ENCODE measurements at regions not wholly inside any gene's neighbourhood (a gene's known extent, or its start where the extent isn't known, plus 50 kb on each side); places are given as distances from the start of the nearest gene placed in this dataset.

DNA sequence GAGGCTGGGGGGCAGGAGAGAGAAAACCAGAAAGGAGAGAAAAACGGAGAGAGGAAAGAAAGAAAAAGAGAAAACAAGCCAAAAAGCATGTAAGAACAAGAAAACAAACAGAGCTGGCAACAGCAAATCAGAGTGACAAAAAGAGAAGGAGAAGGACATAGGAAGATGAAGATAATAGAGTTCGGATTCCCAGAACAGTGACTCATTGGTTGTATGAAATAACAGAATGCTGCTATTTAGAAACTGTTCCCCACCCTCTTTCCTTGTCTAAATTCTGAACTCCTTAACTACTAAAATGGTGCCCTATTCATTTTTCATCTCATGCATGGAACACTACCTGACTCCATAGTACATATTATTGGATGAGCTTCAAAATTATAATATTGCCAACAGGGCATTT lies 317.4 kb downstream of the C11orf87 start:
- DNase-seq (ENCODE audit: low read depth): no peak

DNA sequence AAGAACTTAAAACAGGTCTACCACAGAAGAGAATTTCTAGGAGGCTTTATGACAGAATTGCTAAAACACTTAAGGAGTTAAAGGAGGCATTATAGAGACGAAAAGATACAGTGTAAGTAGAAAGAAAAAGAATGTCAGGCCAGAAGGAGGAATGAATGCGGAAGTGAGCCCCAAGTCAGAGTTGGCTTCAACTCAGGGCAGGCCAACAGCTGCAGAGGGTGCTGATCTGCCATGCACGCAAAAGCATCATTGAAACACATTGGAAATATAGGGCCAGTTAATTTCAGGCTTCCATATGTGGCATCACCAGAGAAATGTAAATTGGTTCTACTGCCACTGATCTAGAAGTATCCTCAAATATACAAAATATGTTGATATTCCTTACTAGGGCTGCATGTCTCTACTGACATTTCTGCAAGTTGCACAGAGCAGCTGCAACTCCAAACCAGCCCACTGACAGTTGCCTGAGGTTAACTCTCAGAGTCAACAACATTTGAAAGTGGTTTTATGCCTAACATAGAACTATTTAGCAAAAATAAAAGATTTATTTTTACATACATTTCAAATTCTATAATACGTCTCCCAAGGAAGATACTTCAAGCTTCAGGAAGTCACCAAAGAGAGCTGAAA lies 324.1 kb downstream of the C11orf87 start:
- DNase-seq (ENCODE audit: low read depth): no peak
- FAIRE-seq: peak; percentile 28
- peaks cover 2% of the 10 kb centered on the region for H3K27me3 ChIP-seq (ENCODE audit: control insufficient read depth, insufficient read depth, low read length)
- H3K4me3 ChIP-seq (ENCODE audit: low read depth, low read length): no peak overlapping the region
- TF ChIP-seq, protein P1, sequence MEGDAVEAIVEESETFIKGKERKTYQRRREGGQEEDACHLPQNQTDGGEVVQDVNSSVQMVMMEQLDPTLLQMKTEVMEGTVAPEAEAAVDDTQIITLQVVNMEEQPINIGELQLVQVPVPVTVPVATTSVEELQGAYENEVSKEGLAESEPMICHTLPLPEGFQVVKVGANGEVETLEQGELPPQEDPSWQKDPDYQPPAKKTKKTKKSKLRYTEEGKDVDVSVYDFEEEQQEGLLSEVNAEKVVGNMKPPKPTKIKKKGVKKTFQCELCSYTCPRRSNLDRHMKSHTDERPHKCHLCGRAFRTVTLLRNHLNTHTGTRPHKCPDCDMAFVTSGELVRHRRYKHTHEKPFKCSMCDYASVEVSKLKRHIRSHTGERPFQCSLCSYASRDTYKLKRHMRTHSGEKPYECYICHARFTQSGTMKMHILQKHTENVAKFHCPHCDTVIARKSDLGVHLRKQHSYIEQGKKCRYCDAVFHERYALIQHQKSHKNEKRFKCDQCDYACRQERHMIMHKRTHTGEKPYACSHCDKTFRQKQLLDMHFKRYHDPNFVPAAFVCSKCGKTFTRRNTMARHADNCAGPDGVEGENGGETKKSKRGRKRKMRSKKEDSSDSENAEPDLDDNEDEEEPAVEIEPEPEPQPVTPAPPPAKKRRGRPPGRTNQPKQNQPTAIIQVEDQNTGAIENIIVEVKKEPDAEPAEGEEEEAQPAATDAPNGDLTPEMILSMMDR (IDR thresholded peaks at IDR 0.05; ENCODE audit: insufficient read depth, low read length, severe bottlenecking): no peak
- no peaks in the 10 kb centered on the region for H3K36me3 ChIP-seq (ENCODE audit: control insufficient read depth, insufficient read depth, low read length)

More for the DNA sequence above, 317.4 kb downstream of the C11orf87 start:
- FAIRE-seq: no peak
- Histone ChIP-seq H3K4me3 (ENCODE audit: low read depth, low read length) (no peak overlapping the region), H3K27me3 (ENCODE audit: control insufficient read depth, insufficient read depth, low read length) (no peaks in the 10 kb centered on the region), H3K36me3 (ENCODE audit: control insufficient read depth, insufficient read depth, low read length) (no peaks in the 10 kb centered on the region)
- TF ChIP-seq, protein P1 (IDR thresholded peaks at IDR 0.05; ENCODE audit: insufficient read depth, low read length, severe bottlenecking): no peak

DNA sequence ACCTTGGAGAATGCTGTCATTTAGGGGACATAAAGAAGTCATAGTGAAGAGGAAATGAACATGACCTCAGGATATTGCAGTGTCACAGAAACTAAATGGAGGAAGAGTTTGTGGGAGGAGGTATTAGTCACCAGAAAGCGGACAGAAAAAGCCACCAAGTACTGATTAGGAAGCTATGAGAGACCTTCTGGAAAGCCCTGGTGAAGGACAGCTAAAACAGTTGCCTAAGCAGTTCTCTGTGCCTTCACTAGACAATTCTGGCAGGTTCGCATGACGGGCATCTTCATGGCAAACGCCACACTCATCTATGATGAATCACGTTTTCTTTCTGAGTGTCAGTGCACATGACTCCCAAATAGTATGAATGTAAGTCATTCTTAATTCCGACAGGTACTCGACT lies 325.8 kb downstream of the C11orf87 start:
- TF ChIP-seq, protein P1 (IDR thresholded peaks at IDR 0.05; ENCODE audit: insufficient read depth, low read length, severe bottlenecking): no peak
- no peaks in the 10 kb centered on the region for H3K36me3 ChIP-seq (ENCODE audit: control insufficient read depth, insufficient read depth, low read length)
- H3K27me3 ChIP-seq (ENCODE audit: control insufficient read depth, insufficient read depth, low read length): peaks cover 2% of the 10 kb centered on the region
- DNase-seq (ENCODE audit: low read depth) (no peak), FAIRE-seq (peak; percentile 58)
- no peak overlapping the region for H3K4me3 ChIP-seq (ENCODE audit: low read depth, low read length)

DNA sequence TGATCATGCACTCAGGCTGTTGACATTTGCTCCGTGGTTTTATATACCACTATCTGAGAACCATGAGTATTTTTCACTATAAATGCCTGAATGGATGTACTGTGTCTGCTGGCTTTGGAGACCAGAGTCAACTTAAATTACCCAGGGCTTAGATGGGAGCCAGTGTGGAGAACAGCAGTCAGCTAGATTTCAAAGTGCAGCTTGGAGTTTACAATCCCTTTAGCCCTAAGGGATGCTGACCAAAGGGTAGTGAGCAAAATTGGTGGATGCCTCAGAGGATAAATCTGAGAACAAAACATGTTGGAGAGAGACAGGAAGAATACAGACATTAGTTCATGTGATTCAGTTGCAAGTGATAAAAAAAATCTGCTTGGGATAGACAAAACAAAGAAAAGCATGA lies 327.5 kb downstream of the C11orf87 start:
- peaks cover 2% of the 10 kb centered on the region for H3K27me3 ChIP-seq (ENCODE audit: control insufficient read depth, insufficient read depth, low read length)
- H3K4me3 ChIP-seq (ENCODE audit: low read depth, low read length): no peak overlapping the region
- TF ChIP-seq, protein P1 (IDR thresholded peaks at IDR 0.05; ENCODE audit: insufficient read depth, low read length, severe bottlenecking): no peak
- FAIRE-seq (no peak), DNase-seq (ENCODE audit: low read depth) (no peak)
- H3K36me3 ChIP-seq (ENCODE audit: control insufficient read depth, insufficient read depth, low read length): no peaks in the 10 kb centered on the region

DNA sequence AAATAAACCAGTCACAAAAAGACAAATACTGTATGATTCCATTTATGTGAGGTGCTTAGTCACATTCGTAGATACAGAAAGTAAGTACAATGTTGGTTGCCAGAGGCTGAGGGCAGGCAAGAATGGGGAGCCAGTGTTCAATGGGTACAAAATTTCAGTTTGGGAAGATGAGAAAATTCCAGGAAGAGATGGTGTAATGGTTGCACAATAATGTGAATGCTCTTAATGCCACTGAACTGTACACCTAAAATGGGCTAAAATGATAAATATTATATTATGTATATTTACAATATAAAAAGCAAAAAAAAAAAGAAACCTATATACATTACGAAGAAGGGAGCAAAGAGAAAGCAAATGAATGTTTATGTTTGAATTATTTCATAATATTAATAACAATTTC lies 329.0 kb downstream of the C11orf87 start:
- FAIRE-seq (no peak), DNase-seq (ENCODE audit: low read depth) (no peak)
- H3K36me3 ChIP-seq (ENCODE audit: control insufficient read depth, insufficient read depth, low read length): no peaks in the 10 kb centered on the region
- TF ChIP-seq, protein P1 (IDR thresholded peaks at IDR 0.05; ENCODE audit: insufficient read depth, low read length, severe bottlenecking): no peak
- no peak overlapping the region for H3K4me3 ChIP-seq (ENCODE audit: low read depth, low read length)
- peaks cover 2% of the 10 kb centered on the region for H3K27me3 ChIP-seq (ENCODE audit: control insufficient read depth, insufficient read depth, low read length)
